ENCODE measurements at regions not wholly inside any gene's neighbourhood (a gene's known extent, or its start where the extent isn't known, plus 50 kb on each side); places are given as distances from the start of the nearest gene placed in this dataset.

DNA sequence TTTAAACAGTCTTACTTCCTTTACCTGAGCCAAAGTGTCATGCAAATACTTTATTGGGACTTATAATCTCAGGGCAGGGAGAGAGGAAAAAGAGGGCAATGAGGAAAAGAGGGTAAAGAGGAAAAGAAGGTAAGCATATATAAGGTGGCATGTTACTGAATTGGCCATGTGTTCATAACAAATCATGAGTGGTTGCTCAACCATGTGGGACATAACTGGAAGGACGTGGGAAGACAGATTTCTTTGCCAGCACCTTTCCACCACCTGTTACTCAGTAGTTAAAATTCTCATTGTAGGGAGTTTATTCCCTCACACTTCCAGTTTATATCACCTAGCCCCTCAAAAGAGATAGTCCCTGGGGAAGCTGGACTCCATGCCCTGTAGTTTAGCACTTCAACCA, 54.7 kb upstream of the TPRG1 start:
- DNase-seq (ENCODE audit: low read depth, low spot score) = no peak

DNA sequence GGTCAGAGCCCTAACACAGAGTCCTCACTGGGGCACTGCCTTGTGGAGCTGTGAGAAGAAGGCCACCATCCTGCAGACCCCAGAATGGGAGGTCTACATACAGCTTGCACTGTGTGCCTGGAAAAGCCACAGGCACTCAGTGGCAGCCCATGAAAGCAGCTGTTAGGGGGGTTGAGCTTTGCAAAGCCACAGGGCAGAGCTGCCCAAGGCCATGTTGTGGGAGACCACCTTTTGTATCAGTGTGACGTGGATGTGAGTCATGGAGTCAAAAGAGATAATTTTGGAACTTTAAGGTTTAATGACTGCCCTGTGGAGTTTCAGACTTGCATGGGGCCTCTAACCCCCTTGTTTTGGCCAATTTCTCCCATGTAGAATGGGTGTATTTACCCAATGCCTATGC, 52.9 kb upstream of the TPRG1 start:
- DNase-seq (ENCODE audit: low read depth, low spot score) = no peak

DNA sequence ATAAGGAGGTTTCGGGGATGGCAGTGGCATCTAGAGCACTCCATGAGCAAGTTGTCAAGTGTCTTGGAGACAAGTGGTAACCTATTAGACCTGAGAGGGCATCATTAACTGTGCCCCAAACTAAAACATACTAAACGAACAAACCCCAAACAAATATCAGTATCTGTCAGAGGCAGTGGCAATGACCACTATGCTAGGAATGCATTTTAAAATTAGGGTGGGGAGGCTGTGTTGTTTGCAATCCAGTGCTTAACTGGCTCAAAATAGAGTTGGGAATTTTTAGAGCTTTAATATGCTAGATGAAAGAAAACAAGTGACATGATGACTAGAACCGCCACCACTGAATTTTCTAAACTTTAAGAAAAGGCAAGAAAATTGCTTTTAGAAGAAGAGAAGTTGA, 51.8 kb upstream of the TPRG1 start:
- no peak for DNase-seq (ENCODE audit: low read depth, low spot score)

- DNase-seq (ENCODE audit: low read depth, low spot score) = no peak
Measured at GRCh38 chr3:189121092-189121491, 50.7 kb upstream of the TPRG1 start.

Data from iPS DF 19.7 (cell line).